Kidney capillary endothelial cell (primary cell): ENCODE measurements at regions not wholly inside any gene's neighbourhood (a gene's known extent, or its start where the extent isn't known, plus 50 kb on each side); places are given as distances from the start of the nearest gene placed in this dataset.
A peak's percentile ranks its signal among the peaks of the same experiment; 100 is the strongest.
"Not testable (repeated sequence)": the region's sequence is repeated elsewhere in the genome, so short reads cannot be mapped to it uniquely, and the experiment has no call there.

ENCODE experiments used
- DNase-seq: peaks from one replicate; pipeline ENCODE4 v3.0.0-alpha.2; 2018; ENCODE audit warnings: low spot score

DNA sequence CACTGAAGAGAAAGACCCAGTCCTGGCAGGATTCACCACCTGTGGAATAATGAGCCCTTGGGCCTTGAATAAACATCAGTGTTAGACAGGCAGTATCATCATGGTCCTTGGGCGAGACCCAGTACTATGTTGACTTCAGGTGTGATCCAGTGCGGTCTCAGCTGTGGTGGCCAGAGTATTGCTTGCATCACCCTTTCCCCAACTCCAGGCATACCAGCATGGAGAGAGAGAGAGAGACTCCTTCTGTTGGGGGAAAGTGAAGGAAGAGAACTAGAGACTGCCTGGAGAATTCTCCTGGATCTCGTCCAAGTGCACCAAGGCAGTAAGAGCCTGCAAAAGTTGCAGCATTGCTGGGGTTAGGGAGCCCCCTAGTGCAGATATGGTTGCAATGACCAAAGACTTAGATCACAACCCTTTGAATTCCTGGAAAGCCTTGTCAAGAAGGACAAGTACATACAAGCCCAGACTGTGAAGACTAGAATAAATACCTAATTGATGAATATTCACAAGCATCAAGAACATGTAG is 61.1 kb upstream of the VAMP7 start:
- DNase-seq: peak; percentile 36

- DNase-seq: no peak
Measured at GRCh38 chrX:155819525-155819924, 61.6 kb upstream of the VAMP7 start.

GRCh38 chrX:155814391-155814790 is 66.8 kb upstream of the VAMP7 start:
- not testable (repeated sequence) for DNase-seq

DNA sequence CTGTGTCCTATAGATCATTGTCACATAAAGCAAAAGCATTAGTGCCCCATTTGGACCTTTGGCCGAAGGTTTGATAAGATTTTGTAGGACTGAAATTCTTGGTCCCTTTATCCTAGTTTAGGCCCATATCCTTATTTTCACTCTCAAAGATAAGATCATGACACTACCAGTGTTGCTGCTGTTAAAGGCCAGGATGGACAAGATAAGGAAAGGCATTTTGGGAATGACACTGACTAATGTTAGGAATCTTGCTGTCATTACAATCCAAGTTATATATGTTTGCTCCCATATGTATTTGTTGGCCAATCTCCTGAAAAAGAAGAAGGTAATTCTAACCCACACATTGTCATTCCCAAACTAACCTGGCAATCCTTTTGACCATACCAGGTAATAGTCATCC is 101.3 kb upstream of the VAMP7 start:
- no peak for DNase-seq

- DNase-seq: no peak
Measured at GRCh38 chrX:155778844-155779553, 102.1 kb upstream of the VAMP7 start.

GRCh38 chrX:155774387-155774786 is 106.8 kb upstream of the VAMP7 start:
- DNase-seq: no peak

- DNase-seq: no peak
Measured at GRCh38 chrX:155767876-155768769, 113.0 kb upstream of the VAMP7 start.

- no peak for DNase-seq
Measured at GRCh38 chrX:155767051-155767875, 113.9 kb upstream of the VAMP7 start.

DNA sequence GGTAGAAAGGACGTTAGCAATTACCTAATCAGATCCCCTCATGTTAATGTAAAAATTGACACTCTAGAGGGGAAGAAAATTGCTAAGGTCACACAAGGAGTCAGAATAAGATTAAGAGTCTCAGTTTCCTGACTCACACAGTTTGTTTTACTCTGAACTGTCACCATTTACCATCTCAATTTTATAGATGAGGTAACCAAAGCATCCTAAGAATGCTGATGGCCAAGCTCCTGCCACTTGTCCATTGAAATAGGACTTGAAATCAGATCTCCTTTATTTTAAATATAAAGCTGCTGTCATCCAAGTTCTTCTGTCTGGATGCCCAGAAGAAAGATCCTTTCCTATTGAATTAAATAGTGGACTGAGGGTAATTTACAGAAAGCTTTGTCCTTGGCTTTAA is 114.8 kb upstream of the VAMP7 start:
- no peak for DNase-seq

GRCh38 chrX:155761185-155761584 is 120.0 kb upstream of the VAMP7 start:
- DNase-seq: no peak

DNA sequence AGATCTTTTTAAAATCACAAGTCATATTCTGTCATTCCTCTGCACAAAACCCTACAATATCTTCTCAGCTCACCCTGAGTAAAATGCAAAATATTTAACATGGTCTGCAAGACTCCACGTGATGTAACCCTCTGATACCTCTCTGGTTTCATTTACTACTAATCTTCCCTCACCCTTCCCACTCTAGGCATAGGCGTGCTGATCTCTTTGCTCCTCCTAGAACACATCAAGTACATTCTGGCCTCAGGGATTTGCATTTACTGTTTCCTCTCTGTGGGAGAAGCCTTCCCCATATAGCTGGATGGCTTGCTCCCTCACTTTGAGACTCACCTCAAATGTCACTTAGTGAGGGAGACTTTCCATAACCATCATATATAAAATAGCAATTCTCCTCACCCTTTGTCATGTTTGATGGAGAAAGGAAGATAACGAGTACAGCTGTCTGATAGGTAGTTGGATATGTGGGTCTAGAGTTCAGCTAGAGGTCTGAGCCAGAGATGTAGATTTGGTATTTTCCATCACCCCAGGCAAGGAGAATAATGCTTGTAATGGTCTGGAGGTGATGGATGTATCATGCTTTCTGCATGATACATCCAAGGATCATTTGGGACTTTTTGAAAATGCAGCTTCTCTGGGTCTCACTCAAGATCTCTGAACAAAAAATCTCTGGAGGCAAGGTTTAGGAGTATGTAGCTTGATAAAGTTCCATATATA is 123.9 kb upstream of the VAMP7 start:
- no peak for DNase-seq

DNA sequence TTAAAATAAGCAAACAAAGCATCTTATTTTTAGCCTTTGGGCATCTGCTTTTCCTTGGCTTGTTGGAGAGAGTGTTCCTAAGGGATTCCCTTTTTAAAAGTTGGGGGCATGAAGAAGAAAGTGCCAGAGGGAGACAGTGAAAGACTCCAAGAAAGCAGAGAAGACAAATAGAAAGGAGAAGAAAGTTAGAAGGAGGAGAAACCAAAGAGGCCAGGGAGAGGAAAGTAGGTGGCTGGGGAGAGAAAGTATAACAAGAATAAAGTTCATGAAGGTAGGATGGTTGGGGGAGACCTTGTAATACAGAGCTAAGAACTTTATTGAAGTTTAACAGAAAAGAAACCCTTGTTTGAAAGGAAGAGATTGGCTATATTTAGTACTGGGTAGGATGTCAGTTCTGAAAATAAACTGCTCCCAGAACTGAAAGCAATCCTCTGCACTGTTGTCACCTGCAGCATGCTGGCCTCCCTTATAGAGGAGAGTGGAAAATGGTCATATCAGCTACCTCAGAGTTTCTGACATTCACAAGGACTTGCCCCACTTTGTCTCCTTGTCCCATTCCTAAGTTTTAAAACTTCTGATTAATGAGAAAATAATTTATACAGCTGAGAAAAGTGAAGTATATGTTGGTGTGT is 125.3 kb upstream of the VAMP7 start:
- no peak for DNase-seq

- DNase-seq: no peak
Measured at GRCh38 chrX:155751131-155751530, 130.0 kb upstream of the VAMP7 start.

DNA sequence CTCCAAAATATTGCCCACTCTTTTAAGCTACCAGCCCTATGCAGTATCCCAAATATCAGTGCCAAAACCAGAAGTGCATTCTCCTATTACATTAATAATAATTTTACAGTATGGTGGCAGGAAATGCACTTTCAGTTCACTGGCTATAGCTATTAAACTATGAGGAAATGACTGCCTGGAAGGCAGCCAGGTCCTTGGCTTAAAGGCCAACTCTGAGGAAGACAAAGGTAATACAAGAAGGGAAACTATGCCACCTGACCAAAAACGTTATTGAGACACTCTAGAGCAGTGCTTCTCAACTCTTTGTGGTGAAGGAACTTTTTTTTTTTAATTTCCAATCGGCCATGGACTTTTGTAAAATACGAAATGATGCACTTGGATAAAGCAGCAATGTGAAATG is 133.6 kb upstream of the VAMP7 start:
- peak; percentile 22 for DNase-seq

GRCh38 chrX:155745792-155746191 is 133.0 kb upstream of the TMLHE start:
- no peak for DNase-seq

DNA sequence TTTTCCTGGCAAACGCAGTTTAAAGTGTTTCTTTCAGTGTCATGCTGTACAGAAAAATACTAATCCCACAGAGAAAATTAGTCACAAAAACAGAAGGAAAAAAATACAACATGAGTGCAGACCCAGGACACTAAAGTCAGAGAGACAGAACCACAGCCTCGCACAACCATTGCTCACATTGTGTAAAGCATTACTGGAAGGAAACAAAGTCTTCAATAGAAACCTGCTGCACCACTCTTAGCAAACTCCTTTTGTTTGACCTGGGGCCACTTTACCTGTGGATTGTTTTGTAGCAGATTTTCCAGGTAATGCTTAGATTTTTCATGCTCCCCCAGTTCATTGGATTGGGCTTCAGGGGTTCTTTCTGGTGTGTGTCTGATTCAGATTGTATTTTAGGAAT is 131.8 kb upstream of the TMLHE start:
- DNase-seq: no peak

GRCh38 chrX:155728335-155728734 is 115.6 kb upstream of the TMLHE start:
- DNase-seq: not testable (repeated sequence)

DNA sequence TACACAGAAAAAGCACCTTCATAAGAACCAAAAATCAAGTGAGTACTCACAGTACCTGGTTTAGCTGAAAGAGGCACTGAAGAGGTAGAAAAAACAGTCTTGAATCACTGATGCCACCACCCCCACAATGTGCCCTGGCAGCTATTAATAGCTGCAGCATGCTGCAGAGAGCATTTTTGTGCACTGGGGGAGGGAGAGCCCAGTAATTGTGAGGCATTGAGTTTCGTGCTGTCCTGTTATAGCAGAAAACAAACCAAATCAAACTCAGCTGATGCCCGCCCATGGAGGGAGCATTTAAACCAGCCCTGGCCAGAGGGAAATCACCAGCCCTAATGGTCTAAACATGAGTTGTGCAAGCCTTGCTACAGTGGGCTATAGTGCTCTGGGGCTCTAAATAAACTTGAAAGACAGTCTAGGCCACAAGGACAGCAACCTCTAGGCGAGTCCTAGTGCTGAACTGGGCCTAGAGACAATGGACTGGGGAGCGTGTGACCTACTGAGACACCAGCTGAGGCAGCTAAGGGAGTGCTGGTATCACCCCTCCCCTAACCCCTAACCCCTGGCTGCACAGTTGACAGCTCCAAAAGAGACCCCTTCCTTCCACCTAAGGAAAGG is 106.3 kb upstream of the TMLHE start:
- no peak for DNase-seq

DNA sequence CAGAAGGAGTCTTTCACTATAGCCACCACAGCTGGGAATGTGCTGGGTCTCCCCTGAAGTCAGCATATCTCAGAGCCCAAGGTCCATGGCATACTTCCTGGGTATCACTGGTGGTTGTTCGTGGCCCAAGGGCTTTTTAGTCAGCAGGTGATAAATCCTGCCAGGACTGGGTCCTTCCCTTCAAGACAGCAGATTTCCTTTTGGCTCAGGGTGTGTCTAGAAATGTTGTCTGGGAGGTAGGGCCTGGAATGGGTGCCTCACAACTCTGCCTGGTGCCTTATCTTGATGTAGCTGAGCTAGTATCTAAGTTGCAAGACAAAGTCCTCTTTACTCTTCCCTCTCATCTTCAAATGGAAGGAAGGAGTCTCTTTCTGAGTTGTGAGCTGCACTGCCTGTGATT is 102.4 kb upstream of the TMLHE start:
- no peak for DNase-seq

GRCh38 chrX:155695419-155695818 is 82.7 kb upstream of the TMLHE start:
- DNase-seq: no peak

DNA sequence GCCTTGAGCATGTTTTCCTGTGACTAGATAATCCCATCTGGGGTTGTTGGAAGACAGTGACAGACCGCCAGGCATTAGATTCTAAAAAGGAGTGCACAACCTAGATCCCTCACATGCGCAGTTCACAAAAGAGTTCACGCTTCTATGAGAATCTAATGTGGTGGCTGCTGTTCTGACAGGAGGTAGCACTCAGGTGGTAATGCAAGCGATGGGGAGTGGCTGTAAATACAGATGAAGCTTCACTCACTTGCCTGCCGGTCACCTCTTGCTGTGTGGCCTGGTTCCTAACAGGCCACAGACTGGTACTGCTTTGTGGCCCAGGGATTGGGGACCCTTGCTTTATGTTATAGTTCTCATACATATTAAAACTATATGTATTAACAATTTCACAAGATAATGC is 81.9 kb upstream of the TMLHE start:
- DNase-seq: no peak
